Lung (tissue), 11 donors: ENCODE measurements at regions not wholly inside any gene's neighbourhood (a gene's known extent, or its start where the extent isn't known, plus 50 kb on each side); places are given as distances from the start of the nearest gene placed in this dataset.

Experiments used
- ATAC-seq: fragments of 200-7000 bp; cut with Tn5 transposase; one replicate; pipeline ENCODE4 v1.9.1; 2020; ENCODE audit warnings: moderate number of reproducible peaks; ENCODE audit not compliant: insufficient read depth, low FRiP score
- DNase-seq, 3 donors: peaks; one replicate each; pipeline ENCODE4 v3.0.0-alpha.2; 2013 to 2017
- H3K27ac ChIP-seq, 2 donors: one replicate each; pipeline ENCODE4 v1.5.1; 2013; ENCODE audit warnings: mild to moderate bottlenecking in 2 of 2, moderate library complexity in 2 of 2, control low read depth in 1 of 2, inconsistent platforms in 1 of 2, low read depth in 1 of 2, low read length in 1 of 2
- H3K27me3 ChIP-seq, 3 donors: one replicate each; pipeline ENCODE4 v1.5.1; 2013; ENCODE audit warnings: low read length in 2 of 3; ENCODE audit not compliant: control insufficient read depth in 3 of 3, insufficient read depth in 3 of 3
- H3K36me3 ChIP-seq, 4 donors: one replicate each; pipeline ENCODE4 v1.5.1; 2013; ENCODE audit warnings: low read length in 4 of 4, mild to moderate bottlenecking in 1 of 4, moderate library complexity in 1 of 4; ENCODE audit not compliant: control insufficient read depth in 4 of 4, insufficient read depth in 4 of 4
- H3K4me1 ChIP-seq, 5 donors: one replicate each; pipeline ENCODE4 v1.5.1; 2013; ENCODE audit warnings: low read length in 5 of 5, mild to moderate bottlenecking in 2 of 5, moderate library complexity in 1 of 5; ENCODE audit not compliant: control insufficient read depth in 5 of 5, insufficient read depth in 5 of 5
- H3K4me3 ChIP-seq: one replicate; pipeline ENCODE4 v1.5.1; 2013; ENCODE audit warnings: mild to moderate bottlenecking, control low read depth, moderate library complexity
- H3K9ac ChIP-seq, 2 donors: one replicate each; pipeline ENCODE4 v1.5.1; 2013; ENCODE audit warnings: low read length in 2 of 2, control low read depth in 1 of 2; ENCODE audit not compliant: insufficient read depth in 1 of 2
- H3K9me3 ChIP-seq, 4 donors: one replicate each; pipeline ENCODE4 v1.5.1; 2013; ENCODE audit warnings: low read length in 3 of 4, mild to moderate bottlenecking in 1 of 4, moderate library complexity in 1 of 4; ENCODE audit not compliant: control insufficient read depth in 4 of 4, insufficient read depth in 3 of 4
- CTCF ChIP-seq: IDR thresholded peaks from 2 replicates; pipeline ENCODE4 v1.5.1; 2012; ENCODE audit warnings: mild to moderate bottlenecking; ENCODE audit errors: control extremely low read depth, extremely low read depth
- WGBS, 2 donors: extraction: QIAGEN DNeasy Blood & Tissue Kit; methylation state at CpG; one replicate each; pipeline ENCODE4 v1.1.7; 2013; 5-methylcytosine and 5-hydroxymethylcytosine counted together
- donor health status: control.
- donor health status: control.
- donor health status: Bipolar disorder and iron deficiency.
- donor health status: healthy.
- donor health status: DM: yes; HTN: yes; CAD: no.

GRCh38 chr1:5562769-5563168 is 429.5 kb downstream of the NPHP4 start:
- Histone ChIP-seq H3K36me3 (no peaks in the 10 kb centered on the region), H3K4me3 (no peak overlapping the region), H3K9ac (no peak overlapping the region), H3K27me3 (no peaks in the 10 kb centered on the region), H3K9me3 (peaks cover 0 to 3% (median 0%) of the 10 kb centered on the region in 4 donors), H3K27ac (no peak overlapping the region), H3K4me1 (no peaks in the 10 kb centered on the region)
- ATAC-seq: no peak
- TF ChIP-seq CTCF: no peak
- WGBS, 2 donors: 64 to 65% methylated on average over 4 of the region's 4 CpGs
- no peak for DNase-seq

- ATAC-seq (no peak), DNase-seq (no peak)
- H3K27me3 ChIP-seq: no peaks in the 10 kb centered on the region
- H3K4me3 ChIP-seq: no peak overlapping the region
- H3K27ac ChIP-seq: no peak overlapping the region
- no peaks in the 10 kb centered on the region for H3K4me1 ChIP-seq
- no peaks in the 10 kb centered on the region for H3K36me3 ChIP-seq
- 79 to 84% methylated on average over 3 of the region's 3 CpGs for WGBS, 2 donors
- peaks cover 0 to 3% (median 0%) of the 10 kb centered on the region in 4 donors for H3K9me3 ChIP-seq
- no peak overlapping the region for H3K9ac ChIP-seq
- TF ChIP-seq CTCF: no peak
Measured at GRCh38 chr1:5562331-5562730, 429.9 kb downstream of the NPHP4 start.

GRCh38 chr1:5559078-5559477 is 433.1 kb downstream of the NPHP4 start:
- Histone ChIP-seq H3K27ac (no peak overlapping the region), H3K9me3 (peaks cover 0 to 2% (median 0%) of the 10 kb centered on the region in 4 donors), H3K36me3 (no peaks in the 10 kb centered on the region), H3K4me3 (no peak overlapping the region), H3K27me3 (no peaks in the 10 kb centered on the region), H3K4me1 (no peaks in the 10 kb centered on the region), H3K9ac (no peak overlapping the region)
- WGBS, 2 donors: 64 to 77% methylated on average over 2 of the region's 2 CpGs
- TF ChIP-seq CTCF: no peak
- no peak for DNase-seq
- ATAC-seq: no peak

- no peak overlapping the region for H3K27ac ChIP-seq
- H3K36me3 ChIP-seq: no peaks in the 10 kb centered on the region
- peaks cover 0 to 6% (median 0%) of the 10 kb centered on the region in 4 donors for H3K9me3 ChIP-seq
- WGBS, 2 donors: 86 to 93% methylated on average over 9 of the region's 9 CpGs
- ATAC-seq: no peak
- H3K9ac ChIP-seq: no peak overlapping the region
- no peak for TF ChIP-seq CTCF
- no peak for DNase-seq
- H3K4me1 ChIP-seq: peaks cover 0 to 3% (median 0%) of the 10 kb centered on the region in 5 donors
- H3K27me3 ChIP-seq: no peaks in the 10 kb centered on the region
- H3K4me3 ChIP-seq: no peak overlapping the region
Measured at GRCh38 chr1:5555853-5556252, 436.4 kb downstream of the NPHP4 start.
